GM19240 (cell line): ENCODE measurements at regions not wholly inside any gene's neighbourhood (a gene's known extent, or its start where the extent isn't known, plus 50 kb on each side); places are given as distances from the start of the nearest gene placed in this dataset.
"Not testable (repeated sequence)": the region's sequence is repeated elsewhere in the genome, so short reads cannot be mapped to it uniquely, and the experiment has no call there.

Experiments
- DNase-seq: peaks from one replicate; pipeline ENCODE4 v3.0.0; 2011; ENCODE audit warnings: low spot score; ENCODE audit not compliant: insufficient read length

DNA sequence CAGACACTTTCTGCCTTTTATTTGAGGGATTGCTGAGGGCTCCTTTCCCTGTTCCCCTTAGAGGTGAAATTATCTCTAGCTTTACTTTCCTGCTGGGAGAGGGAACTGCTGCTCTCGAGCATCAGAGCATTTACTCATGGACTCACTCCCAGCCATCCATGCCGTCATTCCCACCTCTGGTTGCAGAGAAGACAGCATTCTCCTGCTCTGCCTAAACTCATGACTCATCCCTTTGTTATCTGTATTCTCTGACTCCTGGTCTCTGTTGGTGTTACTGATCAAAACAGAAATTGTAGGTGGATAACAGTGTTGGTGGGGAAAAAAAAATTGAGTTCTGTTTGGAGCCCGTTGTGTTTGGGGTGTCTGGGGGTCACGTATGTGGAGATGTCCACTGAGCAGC, 159.3 kb downstream of the TTC8 start:
- DNase-seq: no peak

- DNase-seq: no peak
These were observed 161.2 kb downstream of the TTC8 start for GRCh38 chr14:88985654-88986053.

DNA sequence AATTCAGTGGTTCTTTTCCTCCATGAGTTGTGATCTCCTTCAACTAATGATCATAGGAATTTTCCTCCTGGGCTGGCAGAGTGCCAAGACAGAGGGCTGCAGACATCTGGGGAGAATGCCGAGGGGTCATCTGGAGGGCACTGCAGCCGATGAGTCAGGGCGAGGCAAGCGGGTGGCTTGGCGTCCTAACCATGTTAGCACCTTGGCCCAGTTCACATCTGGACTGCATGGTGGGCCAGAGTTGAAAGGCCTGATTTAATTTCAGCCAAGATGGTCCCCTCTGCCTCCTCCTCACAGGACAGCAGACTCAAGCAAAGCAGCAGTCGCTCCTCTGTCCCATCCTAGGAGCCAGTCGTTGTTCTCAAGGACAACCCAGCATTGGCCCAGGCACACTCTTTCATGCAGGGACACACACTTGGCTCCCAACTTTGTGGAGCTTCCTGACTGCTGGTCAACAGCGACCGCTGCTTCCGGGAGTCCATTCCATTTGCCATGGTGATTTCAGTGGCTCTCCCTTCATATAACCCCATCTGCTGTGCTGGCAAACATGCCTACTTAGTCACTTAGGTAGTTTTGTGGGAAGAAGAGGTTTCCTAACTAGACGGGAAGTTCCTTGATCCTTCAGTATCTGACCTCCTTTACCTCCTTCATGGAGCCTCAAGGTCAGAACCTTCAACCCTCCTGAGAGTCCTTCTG, 161.8 kb downstream of the TTC8 start:
- no peak for DNase-seq

DNA sequence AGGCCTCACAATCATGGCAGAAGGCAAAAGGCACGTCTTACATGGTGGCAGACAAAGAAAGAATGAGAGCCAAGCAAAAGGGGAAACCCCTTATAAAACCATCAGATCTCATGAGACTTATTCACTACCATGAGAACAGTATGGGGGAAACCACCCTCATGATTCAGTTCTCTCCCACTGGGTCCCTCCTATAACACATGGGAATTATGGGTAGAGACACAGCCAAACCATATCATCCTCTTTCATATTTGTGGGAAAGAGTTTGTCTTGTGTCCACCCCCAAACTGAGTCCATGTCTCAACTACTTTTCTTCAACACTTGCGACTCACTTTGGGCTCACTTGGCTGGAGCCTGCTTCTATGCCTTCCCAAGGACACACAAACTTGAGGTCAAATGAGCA, 162.5 kb downstream of the TTC8 start:
- not testable (repeated sequence) for DNase-seq

DNA sequence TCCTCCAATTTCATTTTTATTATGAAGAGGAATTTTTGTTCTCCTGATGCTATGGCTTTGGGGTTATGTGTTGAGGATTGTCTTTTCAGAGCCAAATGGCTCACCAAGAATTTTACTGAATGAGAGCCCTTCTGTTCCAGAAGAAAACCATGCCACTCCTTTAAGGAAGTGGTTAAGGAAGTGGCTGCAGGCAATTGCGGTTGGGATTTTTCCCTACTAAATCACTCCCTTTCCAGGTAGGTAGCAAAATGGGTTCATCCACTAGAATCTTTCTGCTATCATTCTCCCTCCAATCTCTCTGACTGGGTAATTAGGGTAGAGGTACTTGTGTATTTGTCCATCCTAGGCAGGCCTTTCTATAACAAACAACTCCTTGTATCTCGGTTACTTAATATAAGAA, 163.1 kb downstream of the TTC8 start:
- no peak for DNase-seq

GRCh38 chr14:88989911-88990310, 165.5 kb downstream of the TTC8 start:
- no peak for DNase-seq

DNA sequence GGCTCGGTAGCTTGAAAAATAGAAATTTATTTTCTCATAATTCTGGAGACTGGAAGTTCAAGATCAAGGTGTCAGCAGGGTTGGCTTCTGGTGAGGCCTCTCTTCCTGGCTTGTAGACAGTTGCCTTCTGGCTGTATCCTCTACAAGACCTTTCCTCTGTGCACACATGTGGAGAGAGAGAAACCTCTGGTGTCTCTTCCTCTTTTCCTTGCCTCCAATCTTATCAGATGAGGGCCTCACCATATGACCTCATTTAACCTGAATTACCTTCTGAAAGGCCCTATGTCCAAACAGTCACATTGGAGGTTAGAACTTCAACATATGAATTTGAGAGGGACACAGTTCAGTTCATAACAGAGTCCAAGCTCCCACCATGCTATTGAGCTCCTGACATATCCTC, 166.4 kb downstream of the TTC8 start:
- no peak for DNase-seq

- no peak for DNase-seq
These were observed 167.6 kb downstream of the TTC8 start for GRCh38 chr14:88992011-88992410.

DNA sequence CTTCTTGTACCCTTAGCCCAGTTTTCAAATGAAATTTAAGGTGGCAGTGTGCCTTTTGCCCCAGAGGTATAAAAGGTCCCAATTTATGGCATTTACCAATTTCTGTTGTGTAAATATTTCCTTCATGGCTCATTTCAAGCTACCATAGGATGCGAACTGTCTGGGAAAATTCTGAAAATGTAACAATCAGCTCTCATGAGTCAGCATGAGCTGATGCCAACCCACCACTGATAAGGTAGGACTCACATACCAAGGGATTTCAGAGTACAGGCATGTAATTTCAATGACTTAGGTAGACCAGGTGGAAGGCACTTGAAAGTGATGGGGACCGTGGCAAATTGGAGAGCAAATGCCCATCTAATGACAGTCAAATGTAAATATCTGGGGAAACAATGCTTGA, 169.5 kb downstream of the TTC8 start:
- DNase-seq: no peak

DNA sequence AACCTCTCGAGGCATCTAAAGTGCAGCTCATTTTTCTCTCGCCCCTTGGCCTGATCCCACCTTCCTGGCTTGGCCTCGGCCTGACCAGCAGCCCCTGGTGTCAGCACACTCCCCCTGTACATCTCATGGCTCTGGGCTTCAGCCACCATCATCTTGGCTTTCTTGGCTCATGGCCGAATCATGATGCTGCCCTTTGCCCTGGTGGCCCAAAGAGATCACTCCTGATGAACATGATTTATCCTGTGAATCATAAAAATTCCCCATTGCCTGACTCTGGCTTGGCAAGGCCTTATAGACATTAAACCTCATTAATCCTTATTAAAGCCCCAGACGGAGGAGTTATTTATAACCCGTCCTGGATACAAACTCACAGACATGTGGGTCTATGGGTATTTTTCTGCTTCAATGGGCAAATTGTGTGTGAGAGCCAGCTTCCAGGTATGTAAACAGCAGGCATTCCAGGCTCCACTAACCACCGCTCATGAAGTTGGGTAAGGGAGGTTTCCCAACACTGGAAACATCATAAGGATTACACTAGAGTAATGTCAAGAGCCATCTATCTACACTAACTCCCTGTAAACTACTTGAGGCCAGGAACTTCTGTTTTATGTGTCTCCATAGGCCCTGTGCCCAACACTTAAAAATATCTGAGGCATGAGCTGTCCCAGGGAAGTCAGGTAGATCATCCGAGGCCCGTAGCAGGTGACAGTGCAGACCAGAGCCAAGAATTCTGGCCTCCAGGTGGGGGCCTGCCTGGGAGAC, 171.2 kb downstream of the TTC8 start:
- DNase-seq: no peak

DNA sequence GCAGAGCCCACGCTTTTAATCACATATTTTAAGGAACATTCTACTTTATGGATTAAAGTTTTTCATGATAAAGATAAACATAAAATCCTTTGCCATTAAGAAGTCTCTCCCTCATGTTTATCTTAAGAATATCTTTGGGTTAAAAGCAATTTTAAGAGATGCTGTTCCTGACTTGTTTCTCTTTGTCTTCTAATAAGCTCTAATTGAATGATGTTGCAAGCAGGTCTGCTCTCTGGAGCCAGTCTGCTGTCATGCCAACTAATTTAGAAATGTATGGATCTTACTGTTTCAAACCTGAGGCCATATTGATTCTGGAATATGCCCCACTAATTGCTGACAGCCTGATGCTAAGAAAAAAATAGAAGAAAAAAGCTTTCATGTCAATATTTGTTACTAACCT, 173.6 kb downstream of the TTC8 start:
- DNase-seq: no peak

DNA sequence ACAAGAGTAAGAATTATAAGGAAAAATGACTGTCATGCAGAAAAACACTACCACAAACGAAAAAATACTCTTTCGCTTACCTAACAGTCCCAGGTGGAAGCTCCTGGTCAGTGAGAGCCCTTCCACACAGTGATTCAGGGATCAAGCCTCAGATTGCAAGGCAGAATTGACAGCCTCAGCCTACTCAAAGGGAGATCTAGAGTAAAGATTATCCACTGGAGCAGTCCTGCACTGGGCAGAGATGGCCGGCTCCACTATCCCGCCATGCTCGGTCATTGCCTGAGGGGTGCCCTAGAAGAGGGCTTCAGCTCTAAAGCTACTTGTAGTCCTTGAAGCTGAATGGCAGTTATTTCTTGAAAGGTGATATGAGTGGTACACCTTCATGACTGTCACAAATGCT, 174.7 kb downstream of the TTC8 start:
- no peak for DNase-seq

DNA sequence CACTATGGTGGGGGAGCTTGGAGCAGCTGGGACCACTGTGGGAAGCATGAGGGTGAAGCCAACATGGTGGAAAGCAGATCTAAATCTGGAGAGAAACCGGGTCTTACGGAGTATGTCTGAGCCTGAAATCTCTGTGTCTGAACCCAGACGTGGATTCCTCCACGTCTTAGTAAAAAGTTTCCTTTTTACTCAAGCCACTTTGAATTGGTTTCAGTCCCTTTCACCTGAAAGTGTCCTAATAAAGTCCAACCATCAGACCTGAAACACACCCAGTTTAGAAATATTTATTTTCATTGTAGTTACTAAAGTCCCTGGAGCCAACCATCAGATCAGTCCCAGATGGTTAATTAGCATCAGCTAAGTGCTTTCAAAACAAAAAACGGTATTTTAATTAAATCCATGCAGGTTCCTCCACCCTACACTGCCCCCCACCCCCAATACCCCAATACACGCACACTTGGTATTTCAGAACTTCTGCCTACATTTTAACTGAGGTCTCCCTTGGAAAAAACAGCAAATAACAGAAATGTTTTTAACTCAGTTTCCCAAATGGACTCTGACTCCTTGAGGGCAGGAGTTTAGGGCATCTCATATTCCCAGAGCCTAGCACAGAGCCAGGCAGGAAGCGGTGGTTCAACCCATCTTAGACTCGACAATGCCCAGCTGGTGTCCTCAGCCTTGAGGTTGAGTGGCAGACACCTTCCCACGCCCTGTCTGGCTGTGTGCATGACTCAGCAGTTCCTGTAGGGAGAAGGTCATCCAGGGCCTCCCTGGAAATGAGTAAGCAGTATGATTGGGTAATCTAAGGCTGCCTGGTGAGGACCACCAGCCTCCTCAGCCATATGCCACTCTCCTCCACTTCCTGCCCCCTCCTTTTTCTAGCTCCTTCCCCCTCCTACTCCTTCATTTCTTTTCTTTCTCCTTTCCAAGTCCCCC, 175.8 kb downstream of the TTC8 start:
- no peak for DNase-seq

- no peak for DNase-seq
These were observed 179.7 kb downstream of the TTC8 start for GRCh38 chr14:89004166-89004565.

- DNase-seq: no peak
These were observed 183.5 kb downstream of the TTC8 start for GRCh38 chr14:89007906-89008305.

DNA sequence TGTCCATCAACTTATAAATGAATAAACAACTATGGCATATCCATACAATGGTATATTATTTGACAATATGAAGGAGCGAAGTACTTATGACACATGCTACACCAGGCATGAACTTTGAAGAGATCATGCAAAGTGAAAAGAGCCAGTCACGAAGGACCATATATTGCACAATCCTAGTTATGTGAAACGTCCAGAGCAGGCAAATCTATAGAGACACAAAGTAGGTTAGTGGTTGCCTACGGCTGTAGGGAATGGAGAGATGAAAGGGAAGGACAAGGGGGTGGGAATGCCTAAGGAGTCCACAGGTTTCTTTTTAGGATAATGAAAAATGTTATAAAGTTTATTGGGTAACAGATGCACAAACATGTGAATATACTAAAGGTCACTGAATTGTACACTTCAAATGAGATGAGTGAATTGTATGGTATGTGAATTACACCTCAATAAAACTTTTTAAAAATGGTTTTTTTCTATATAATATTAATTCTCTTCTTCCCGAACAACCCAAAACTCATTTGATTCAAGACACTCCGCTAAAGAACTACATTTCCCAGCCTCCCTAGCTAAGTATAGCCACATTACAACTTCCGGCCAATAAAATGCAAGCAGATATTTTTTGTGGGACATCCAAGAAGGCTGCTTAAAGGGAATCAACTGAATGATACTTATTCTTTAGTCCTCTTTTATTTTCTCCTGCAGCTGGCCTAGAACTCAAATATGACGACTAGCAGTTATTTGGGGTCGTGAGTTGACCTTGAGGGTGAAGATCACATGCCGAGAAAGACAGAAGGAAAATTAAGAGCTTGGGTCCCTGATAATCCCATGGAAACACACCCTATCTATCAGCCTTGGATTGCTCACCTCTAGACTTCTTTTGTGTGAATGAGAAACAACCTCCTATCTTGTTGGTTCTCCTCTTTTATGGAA, 187.2 kb downstream of the TTC8 start:
- no peak for DNase-seq

DNA sequence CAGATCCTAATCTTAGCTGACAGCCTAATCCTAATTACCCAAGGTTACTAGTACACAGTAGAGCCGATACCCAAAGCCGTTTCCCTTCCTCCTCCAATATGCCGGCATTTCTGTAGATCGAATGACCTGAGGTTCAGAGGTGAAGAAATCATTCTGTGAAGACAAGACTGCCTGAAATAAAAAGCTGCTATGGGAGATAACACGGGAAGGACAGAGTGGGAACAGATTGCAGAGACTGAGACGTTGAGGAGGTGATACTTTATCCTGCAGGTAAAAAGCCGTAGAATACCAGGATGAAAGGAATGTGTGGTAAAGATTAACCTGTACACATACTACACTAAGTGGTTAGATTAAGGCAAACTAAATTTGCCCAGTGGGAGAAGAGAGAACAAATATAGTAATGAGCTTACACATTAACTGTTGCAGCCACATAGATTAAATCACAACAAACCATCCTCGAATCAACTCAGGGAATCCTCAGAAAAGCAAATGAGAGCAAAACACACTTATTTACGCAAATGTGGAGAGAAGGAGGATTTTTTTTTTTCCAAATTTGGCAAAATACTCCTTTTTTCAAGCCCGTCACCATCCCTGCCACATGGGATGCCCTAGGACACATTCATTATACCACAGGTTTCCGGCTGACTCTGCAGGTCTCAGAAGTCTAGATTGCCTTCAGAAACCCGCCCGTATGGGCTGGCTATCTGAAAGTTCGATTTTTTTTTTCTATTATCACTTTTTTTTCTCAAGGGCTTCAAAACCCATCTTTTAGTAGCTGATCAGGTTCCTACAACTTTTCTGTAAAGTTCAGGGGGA, 188.0 kb downstream of the TTC8 start:
- DNase-seq: no peak

GRCh38 chr14:89013098-89013504, 188.7 kb downstream of the TTC8 start:
- DNase-seq: no peak

GRCh38 chr14:89013698-89014568, 189.5 kb downstream of the TTC8 start:
- no peak for DNase-seq
